CD1c-positive myeloid dendritic cell (primary cell): ENCODE measurements at regions not wholly inside any gene's neighbourhood (a gene's known extent, or its start where the extent isn't known, plus 50 kb on each side); places are given as distances from the start of the nearest gene placed in this dataset.

ENCODE experiments used
- DNase-seq: peaks from one replicate; pipeline ENCODE4 v3.0.0-alpha.2; 2016; ENCODE audit errors: extremely low spot score

DNA sequence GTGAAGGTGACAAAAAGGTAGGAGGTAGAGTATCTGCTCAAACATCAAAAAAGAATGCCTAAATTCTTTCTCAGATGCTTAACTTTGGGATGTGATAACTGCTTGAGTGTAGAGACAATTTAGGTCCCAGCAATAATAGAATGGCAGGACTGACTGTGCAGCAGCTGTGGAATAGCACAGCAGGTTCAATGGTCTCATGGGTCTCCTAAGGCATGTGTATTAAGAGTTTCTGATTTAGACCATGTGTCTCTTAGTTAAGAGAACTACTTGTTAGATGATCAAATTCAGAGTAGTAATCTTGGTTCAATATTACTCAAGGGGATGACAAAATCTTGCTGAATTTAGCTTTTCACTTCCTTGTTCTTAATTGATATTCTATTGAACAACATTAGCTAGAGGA is 72.0 kb downstream of the ALX1 start:
- DNase-seq: no peak

DNA sequence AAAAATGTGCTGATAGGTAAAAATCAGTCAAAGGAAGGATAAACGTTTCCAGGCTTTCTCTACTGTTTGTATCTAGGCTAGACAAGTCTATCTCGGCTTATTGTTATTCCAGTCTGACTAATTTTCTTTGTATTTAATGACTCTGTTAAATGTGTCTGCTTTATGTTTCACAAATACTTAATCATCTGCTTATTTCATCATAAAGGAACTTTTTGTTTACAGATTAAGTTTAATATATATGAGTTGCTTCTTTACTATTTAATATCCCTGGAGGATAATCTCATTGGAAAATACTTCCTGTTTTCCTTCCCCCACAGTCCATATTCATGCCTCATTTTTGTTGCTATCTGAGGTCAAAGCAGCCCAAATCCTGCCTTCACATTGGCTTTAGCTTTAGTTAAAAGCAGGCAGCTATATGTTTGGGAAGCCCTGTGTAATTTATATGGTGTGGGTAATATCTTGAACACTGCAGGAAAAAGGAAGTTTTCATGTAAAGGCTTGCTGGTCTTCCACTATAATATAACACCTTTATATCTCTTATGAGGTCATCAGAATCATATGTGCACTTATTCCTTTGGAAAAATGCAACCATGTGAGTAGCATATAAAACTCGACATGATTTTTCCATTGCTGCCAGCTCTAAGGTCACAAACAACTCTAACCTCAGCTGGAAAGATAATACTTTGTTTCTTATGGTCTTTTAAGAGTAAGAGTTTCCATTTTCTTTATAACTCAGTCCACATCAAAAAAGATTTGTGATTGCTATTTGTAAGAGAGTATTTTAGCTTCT is 76.8 kb downstream of the ALX1 start:
- DNase-seq: no peak

DNA sequence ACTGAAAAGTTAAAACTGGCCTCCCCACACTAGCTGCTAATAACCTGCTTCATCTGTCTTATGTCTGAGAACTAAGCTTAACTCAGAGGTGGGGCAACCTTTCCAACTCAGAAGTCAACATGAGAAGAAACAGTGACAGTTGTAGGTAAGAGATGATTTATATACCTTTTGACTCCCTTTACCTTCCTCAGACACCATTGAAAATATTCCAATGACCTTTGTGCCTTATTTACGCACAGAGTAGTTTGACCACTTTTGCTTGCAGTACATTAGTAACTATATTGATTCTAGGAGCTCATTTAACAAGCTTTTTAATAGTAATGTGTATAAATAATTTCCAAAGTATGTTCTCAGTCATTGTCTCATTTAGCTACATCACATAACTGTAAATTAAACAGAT is 77.6 kb downstream of the ALX1 start:
- DNase-seq: no peak

DNA sequence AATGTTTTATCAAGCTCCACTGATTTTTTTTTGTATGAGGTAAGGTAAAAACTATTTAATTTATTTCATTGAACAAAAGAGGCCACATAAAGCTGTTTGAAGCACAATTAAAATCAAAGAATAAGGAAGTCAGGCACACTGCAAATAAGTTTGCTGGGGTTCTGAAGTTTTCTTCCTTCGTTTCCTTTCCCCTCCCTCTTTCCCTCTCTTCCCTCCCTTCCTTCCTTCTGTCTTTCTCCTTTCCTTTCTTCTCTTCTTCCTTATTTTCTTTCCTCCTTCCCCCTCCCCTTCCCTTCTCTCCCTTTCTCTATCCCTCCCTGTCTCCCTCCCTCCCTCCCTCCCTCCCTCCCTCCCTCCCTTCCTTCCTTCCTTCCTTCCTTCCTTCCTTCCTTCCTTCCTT is 78.7 kb downstream of the ALX1 start:
- no peak for DNase-seq

DNA sequence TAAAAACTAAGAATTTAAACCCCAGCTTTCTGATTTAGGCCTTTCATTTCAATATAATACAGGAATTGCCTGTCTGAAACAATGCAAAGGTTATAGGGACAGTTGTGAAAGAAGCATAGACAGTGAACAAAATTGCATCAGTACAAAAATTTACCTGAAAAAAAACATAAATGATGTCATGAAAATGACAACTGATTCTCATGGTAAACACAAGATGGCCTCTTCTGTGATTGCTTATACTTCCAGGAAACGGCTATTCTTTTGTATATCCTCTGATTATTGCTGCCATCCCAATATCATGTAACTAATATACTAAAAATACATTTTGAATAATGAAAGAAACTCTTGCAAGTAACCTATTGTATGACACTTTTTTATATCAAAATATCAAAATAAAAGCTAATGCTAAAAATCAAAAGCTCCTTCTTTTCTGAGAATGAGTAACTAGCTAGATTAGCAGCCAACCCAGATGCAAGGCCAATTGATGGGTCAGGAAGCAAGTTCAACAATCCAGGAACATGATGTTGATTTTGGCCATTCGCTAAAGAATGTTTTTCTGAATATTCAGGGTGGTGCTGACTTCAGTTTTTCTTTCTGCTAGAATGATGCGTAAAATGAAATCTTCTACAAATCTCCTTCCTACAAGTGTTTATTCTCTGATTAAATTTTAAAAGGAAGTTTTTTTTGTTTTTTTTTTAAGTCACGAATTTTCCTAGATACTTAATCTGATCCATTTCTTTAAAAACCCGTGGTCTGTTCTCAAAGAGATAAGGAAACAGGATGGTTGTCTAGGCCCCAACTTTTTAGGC is 83.6 kb downstream of the ALX1 start:
- no peak for DNase-seq

GRCh38 chr12:85367936-85368335 is 87.9 kb downstream of the ALX1 start:
- DNase-seq: no peak

DNA sequence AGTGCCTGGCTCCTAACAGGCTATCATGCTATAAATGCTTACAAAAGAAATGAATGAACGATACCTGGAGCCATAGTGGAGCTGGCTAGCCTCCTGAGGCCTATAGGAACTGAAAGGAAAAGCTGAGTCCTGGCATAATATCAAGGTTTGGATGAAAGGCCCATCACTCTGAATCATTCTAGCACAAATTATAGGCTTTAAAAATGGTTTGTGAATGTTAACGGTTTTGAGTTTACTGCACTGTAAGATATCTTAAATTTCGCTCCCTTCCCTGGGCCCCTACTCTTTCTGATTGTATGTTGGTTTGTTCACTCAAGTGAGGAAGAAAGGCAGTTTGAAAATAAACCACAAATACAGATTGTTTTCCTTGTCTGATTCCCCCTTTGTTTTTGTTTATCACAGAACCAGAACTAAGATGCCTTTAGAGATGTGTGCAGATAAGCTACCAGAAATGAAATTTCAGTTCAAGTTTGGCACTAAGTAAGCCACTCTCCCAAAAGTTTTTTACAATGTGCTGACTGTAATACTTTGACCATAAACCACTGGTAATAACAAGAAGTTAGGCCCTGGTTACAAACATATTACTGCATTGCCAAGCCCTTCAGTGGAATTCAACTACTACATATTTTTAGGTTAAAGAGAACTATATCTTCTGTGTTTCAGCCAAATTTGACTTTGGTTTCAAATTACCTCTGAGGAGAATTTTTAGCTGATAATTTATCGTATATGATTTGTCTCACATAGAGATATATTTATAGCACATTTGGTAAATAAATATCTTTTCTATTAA is 89.5 kb downstream of the ALX1 start:
- no peak for DNase-seq

GRCh38 chr12:85373045-85373444 is 93.0 kb downstream of the ALX1 start:
- DNase-seq: no peak

DNA sequence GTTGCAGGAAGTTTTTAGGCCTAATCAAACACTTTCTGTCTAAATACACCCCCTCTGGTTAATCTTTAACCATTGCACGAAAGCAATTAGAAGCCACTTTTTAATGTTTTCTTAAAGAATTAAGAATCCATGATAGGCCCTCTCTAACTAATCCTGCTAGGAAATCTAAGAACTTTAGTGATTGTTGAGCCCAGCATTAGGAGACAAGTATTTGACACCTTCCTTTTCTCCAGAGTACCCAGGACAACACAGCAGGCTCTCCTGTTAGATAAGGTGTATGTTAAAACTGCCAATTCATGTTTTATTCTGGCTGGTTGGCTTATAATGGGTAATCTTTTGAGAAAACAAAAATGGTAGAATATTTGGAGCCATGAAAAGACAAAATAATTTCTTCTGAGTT is 95.0 kb downstream of the ALX1 start:
- no peak for DNase-seq

DNA sequence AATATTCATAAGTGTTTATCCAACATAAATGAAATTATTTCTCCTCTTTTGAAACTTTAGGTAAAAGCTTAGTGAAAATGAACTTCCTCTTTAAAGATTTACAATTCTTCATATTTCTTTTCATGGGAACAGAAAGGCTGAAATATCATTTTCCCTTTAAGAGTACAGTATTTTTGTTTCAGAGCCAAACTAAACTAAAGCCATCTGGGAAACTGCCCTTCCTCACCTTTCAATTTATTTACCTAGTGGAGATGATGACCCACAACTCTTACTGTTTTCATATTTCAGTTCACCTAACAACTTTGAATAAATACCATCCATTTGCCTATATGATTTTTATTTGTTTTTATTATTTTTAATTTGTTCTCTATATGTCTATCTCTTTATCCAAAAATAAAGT is 105.4 kb downstream of the ALX1 start:
- DNase-seq: no peak

DNA sequence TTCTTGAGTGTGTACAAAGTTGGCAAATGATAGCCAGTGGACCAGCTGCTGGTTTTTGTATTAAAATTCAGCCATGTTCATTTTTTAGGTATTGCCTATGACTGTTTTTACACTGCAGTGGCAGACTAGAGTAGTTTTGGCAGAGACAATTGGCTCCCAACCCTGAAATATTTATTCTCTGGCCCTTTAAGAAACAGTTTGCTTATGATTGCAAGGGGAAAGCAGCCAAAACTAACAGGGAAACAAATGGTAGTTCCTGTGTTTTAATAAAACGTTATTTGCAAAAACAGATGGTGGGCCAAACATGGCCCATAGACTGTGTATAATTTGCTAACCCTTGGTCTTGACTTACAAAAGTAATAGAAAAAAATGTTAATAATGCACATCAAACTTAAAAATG is 110.2 kb downstream of the ALX1 start:
- DNase-seq: no peak

GRCh38 chr12:85392508-85392907 is 112.5 kb downstream of the ALX1 start:
- no peak for DNase-seq

GRCh38 chr12:85393606-85394005 is 113.6 kb downstream of the ALX1 start:
- no peak for DNase-seq

DNA sequence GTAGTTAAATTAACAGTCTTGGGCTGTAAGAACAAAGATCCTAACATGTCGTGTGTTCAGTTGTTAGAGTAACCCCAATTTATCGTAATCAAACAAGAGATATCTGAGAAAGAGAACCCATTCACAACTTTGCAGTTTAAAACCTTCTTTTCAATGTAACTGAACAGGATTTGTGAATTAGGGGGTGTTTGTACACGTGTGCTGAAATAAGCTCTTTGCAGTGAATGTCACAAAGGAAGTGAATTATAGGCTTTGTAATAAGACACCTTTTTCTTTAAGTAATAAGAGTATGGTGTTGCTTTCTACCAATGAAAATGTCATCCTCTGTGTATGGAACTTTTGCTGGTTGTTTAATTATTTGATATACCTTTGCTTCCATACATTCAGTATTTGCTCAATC is 114.0 kb downstream of the ALX1 start:
- no peak for DNase-seq

DNA sequence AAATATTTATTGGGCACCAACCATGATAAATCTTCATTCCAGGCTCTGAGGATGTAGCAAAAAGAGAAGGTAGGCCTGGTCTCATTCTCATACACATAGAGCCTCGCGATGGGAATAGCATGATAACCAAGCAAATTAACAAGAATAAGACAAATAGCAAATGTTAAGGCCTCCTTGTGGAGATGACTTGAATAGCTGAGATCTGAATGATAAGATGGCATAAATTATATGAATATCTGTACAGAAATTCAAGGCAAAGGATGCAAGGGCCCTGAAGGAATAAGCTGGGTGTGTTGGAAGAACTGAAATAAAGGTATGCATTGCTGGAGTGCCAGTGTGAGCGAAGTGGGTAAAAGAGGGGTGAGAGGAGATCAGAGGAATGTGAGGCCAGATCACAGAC is 114.8 kb downstream of the ALX1 start:
- no peak for DNase-seq

DNA sequence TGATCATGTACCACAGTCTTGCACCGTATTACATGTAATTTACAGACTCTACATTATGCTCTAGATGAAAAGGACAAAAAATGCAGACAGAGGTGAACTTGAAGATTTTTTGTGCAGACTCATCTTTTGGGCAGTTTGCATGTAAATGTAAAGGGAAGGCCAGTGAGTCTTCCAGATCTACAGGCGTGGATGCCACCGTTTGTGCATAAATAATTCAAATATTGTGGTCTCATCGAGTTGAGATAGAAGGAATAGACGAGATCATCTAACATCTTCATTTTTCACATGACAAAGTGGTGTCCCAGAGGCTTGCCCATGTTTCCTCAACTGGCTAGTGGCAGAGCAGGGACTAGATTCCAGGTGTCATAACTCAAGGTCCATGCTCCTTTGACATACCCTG is 125.2 kb downstream of the ALX1 start:
- DNase-seq: no peak

- no peak for DNase-seq
Measured at GRCh38 chr12:85405781-85406522, 125.9 kb downstream of the ALX1 start.

GRCh38 chr12:85413266-85413665 is 133.2 kb downstream of the ALX1 start:
- DNase-seq: no peak

DNA sequence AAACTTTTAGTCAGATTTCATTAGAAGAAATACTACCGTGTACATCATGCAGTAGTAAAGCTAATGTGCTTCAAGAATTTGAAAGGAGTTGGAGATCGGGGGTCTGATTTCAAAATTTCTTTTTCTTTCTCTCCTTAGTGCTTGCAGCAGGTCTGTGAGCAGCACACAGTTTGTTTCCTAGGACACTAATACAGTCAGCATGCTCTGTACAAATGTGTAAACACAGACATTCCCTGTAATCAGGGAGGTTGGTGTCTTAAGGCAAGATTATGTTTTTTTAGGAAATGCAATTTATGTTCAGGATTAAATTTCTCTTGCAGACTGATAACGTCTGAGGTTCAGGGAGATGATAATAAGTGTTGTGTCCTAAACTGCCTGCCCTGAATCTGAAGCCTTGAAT is 142.7 kb downstream of the ALX1 start:
- DNase-seq: no peak

- DNase-seq: no peak
Measured at GRCh38 chr12:85423947-85424346, 143.9 kb downstream of the ALX1 start.

- DNase-seq: peak; percentile 37
Measured at GRCh38 chr12:85424581-85425348, 144.7 kb downstream of the ALX1 start.
